HEK293 (cell line): ENCODE measurements at regions not wholly inside any gene's neighbourhood (a gene's known extent, or its start where the extent isn't known, plus 50 kb on each side); places are given as distances from the start of the nearest gene placed in this dataset.

Source experiments
- CTCF ChIA-PET: fragments of 350-600 bp; formaldehyde crosslinking; extraction: SDS; loops from one replicate; lab custom pipeline; 2021; ENCODE audit warnings: antibody characterized with exemption; lab: Yijun Ruan, JAX
- POLR2A ChIA-PET: fragments of 300-600 bp; formaldehyde crosslinking; extraction: SDS; loops from one replicate; lab custom pipeline; 2020; ENCODE audit warnings: antibody characterized with exemption, inconsistent platforms; lab: Yijun Ruan, JAX
- H3K27ac ChIP-seq: fragments of 200-500 bp; sonication (Bioruptor generic); 2 replicates; pipeline ENCODE4 v1.5.1; 2014; ENCODE audit warnings: low read depth, low read length, control low read depth, inconsistent platforms; ENCODE audit errors: extremely low read depth
- H3K36me3 ChIP-seq, 2 experiments: fragments of 200-500 bp in 1 of 2; sonication (Bioruptor generic) in 1 of 2; 1 replicate in 1 of 2; 2 replicates in 1 of 2; pipeline ENCODE4 v1.5.1; 2014 to 2017; ENCODE audit warnings: inconsistent platforms in 2 of 2, low read length in 2 of 2; ENCODE audit not compliant: control insufficient read depth in 2 of 2, insufficient read depth in 1 of 2
- H3K4me1 ChIP-seq: fragments of 200-500 bp; sonication (Bioruptor generic); 2 replicates; pipeline ENCODE4 v1.5.1; 2014; ENCODE audit warnings: mild to moderate bottlenecking, low read length, inconsistent platforms; ENCODE audit not compliant: control insufficient read depth, insufficient read depth
- H3K4me3 ChIP-seq: 2 replicates; pipeline ENCODE4 v1.5.1; 2011; ENCODE audit warnings: low read depth, mild to moderate bottlenecking, control low read depth, low read length, moderate library complexity
- H3K9me3 ChIP-seq: fragments of 200-500 bp; sonication (Bioruptor generic); 2 replicates; pipeline ENCODE4 v1.5.1; 2014; ENCODE audit warnings: low read depth, low read length, inconsistent platforms; ENCODE audit not compliant: control insufficient read depth, insufficient read depth
- KLF16 ChIP-seq: fragments of 450-650 bp; formaldehyde crosslinking; IDR thresholded peaks from 2 replicates; pipeline ENCODE4 v1.5.1; 2017; ENCODE audit warnings: missing biosample characterization, missing genetic modification characterization
- YY1 ChIP-seq: fragments of 450-650 bp; formaldehyde crosslinking; IDR thresholded peaks from 2 replicates; pipeline ENCODE4 v1.5.1; 2018; ENCODE audit warnings: missing biosample characterization, missing genetic modification characterization
- ZBTB8A ChIP-seq: fragments of 450-650 bp; formaldehyde crosslinking; IDR thresholded peaks from 2 replicates; pipeline ENCODE4 v1.5.1; 2016; ENCODE audit warnings: missing biosample characterization, missing genetic modification characterization
- ZNF138 ChIP-seq: fragments of 450-650 bp; formaldehyde crosslinking; IDR thresholded peaks from 2 replicates; pipeline ENCODE4 v1.5.1; 2016; ENCODE audit warnings: missing biosample characterization, missing genetic modification characterization, borderline replicate concordance
- ZNF211 ChIP-seq: fragments of 450-650 bp; formaldehyde crosslinking; IDR thresholded peaks from 2 replicates; pipeline ENCODE4 v1.5.1; 2016; ENCODE audit warnings: low read depth, missing biosample characterization, missing genetic modification characterization
- ZNF239 ChIP-seq: fragments of 450-650 bp; formaldehyde crosslinking; IDR thresholded peaks from 2 replicates; pipeline ENCODE4 v1.5.1; 2016; ENCODE audit warnings: missing biosample characterization, missing genetic modification characterization
- ZNF341 ChIP-seq: fragments of 450-650 bp; formaldehyde crosslinking; IDR thresholded peaks from 2 replicates; pipeline ENCODE4; 2016; ENCODE audit warnings: low read depth, missing biosample characterization, missing genetic modification characterization
- ZNF423 ChIP-seq: fragments of 450-650 bp; formaldehyde crosslinking; IDR thresholded peaks from 2 replicates; pipeline ENCODE4 v1.5.1; 2016; ENCODE audit warnings: missing biosample characterization, missing genetic modification characterization
- ZNF585B ChIP-seq: fragments of 450-650 bp; formaldehyde crosslinking; IDR thresholded peaks from 2 replicates; pipeline ENCODE4 v1.5.1; 2016; ENCODE audit warnings: missing biosample characterization, missing genetic modification characterization
- ZNF621 ChIP-seq: fragments of 450-650 bp; formaldehyde crosslinking; IDR thresholded peaks from 2 replicates; pipeline ENCODE4 v1.5.1; 2017; ENCODE audit warnings: missing biosample characterization, missing genetic modification characterization
- ZNF701 ChIP-seq: fragments of 450-650 bp; formaldehyde crosslinking; IDR thresholded peaks from 2 replicates; pipeline ENCODE4 v1.5.1; 2016; ENCODE audit warnings: missing biosample characterization, missing genetic modification characterization
- TF ChIP-seq, protein P1 (sequence below): fragments of 450-650 bp; formaldehyde crosslinking; conservative IDR thresholded peaks from 2 replicates; pipeline ENCODE4 v1.5.1; 2016; ENCODE audit warnings: low read depth, missing biosample characterization, missing genetic modification characterization
- TF ChIP-seq, protein P2 (sequence below): fragments of 450-650 bp; formaldehyde crosslinking; IDR thresholded peaks from 2 replicates; pipeline ENCODE4 v1.5.1; 2017; ENCODE audit warnings: missing biosample characterization, missing genetic modification characterization
- TF ChIP-seq, protein P3 (sequence below): fragments of 450-650 bp; formaldehyde crosslinking; IDR thresholded peaks from 2 replicates; pipeline ENCODE4 v1.5.1; 2016; ENCODE audit warnings: missing biosample characterization, missing genetic modification characterization
- TF ChIP-seq, protein P4 (sequence below): fragments of 450-650 bp; formaldehyde crosslinking; IDR thresholded peaks from 2 replicates; pipeline ENCODE4 v1.5.1; 2016; ENCODE audit warnings: missing biosample characterization, missing genetic modification characterization
- TF ChIP-seq, protein P5 (sequence below): fragments of 450-650 bp; formaldehyde crosslinking; IDR thresholded peaks from 2 replicates; pipeline ENCODE4 v1.5.1; 2016; ENCODE audit warnings: missing biosample characterization, missing genetic modification characterization
- TF ChIP-seq, protein P6 (sequence below): fragments of 450-650 bp; formaldehyde crosslinking; IDR thresholded peaks from 2 replicates; pipeline ENCODE4 v1.5.1; 2016; ENCODE audit warnings: missing biosample characterization, missing genetic modification characterization, borderline replicate concordance

DNA sequence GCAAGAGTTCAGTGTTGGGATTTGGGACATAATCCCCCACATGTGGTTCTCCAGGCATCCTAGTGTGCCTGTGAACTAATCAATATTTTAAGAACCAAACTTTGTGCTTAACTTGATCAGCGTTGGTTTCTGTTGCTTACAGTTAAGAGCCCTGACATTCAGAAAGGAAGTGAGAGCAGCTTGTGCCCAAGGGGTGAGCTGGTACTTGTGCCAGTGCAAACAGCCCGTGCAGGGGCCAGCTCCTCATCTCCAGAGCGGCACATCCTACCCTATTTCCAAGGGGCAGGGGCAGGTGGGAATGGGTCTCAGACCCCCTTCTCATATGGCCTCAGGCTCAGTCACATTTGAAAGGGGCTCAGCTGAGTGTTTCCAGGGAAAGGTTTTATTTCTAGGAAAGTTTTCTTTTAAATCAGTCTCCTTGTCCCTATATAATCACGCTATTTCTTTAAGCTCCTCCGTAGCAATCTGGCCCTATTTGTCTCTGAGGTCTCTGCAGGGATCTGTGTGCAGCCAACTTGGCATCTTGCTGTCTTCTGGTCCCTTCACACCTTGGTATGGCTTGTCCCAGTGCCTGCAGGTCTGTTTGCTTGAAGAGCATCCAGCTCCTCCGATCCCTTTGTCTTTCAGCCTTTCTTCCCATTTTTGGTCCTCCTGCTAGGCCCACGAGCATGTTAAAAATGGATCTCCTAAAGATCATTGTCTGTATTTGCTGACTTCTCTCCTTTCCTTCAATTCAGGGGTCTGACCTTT is 358.9 kb downstream of the HRH4 start:
- Histone ChIP-seq H3K27ac (no peak overlapping the region), H3K4me1 (no peaks in the 10 kb centered on the region), H3K9me3 (no peaks in the 10 kb centered on the region), H3K4me3 (no peak overlapping the region), H3K36me3 (no peaks in the 10 kb centered on the region)
- ChIA-PET CTCF (no interaction called here), POLR2A (no interaction called here)
- TF ChIP-seq, protein P1, sequence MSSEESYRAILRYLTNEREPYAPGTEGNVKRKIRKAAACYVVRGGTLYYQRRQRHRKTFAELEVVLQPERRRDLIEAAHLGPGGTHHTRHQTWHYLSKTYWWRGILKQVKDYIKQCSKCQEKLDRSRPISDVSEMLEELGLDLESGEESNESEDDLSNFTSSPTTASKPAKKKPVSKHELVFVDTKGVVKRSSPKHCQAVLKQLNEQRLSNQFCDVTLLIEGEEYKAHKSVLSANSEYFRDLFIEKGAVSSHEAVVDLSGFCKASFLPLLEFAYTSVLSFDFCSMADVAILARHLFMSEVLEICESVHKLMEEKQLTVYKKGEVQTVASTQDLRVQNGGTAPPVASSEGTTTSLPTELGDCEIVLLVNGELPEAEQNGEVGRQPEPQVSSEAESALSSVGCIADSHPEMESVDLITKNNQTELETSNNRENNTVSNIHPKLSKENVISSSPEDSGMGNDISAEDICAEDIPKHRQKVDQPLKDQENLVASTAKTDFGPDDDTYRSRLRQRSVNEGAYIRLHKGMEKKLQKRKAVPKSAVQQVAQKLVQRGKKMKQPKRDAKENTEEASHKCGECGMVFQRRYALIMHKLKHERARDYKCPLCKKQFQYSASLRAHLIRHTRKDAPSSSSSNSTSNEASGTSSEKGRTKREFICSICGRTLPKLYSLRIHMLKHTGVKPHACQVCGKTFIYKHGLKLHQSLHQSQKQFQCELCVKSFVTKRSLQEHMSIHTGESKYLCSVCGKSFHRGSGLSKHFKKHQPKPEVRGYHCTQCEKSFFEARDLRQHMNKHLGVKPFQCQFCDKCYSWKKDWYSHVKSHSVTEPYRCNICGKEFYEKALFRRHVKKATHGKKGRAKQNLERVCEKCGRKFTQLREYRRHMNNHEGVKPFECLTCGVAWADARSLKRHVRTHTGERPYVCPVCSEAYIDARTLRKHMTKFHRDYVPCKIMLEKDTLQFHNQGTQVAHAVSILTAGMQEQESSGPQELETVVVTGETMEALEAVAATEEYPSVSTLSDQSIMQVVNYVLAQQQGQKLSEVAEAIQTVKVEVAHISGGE (tag by site-specific recombination): no peak
- TF ChIP-seq, protein P2, sequence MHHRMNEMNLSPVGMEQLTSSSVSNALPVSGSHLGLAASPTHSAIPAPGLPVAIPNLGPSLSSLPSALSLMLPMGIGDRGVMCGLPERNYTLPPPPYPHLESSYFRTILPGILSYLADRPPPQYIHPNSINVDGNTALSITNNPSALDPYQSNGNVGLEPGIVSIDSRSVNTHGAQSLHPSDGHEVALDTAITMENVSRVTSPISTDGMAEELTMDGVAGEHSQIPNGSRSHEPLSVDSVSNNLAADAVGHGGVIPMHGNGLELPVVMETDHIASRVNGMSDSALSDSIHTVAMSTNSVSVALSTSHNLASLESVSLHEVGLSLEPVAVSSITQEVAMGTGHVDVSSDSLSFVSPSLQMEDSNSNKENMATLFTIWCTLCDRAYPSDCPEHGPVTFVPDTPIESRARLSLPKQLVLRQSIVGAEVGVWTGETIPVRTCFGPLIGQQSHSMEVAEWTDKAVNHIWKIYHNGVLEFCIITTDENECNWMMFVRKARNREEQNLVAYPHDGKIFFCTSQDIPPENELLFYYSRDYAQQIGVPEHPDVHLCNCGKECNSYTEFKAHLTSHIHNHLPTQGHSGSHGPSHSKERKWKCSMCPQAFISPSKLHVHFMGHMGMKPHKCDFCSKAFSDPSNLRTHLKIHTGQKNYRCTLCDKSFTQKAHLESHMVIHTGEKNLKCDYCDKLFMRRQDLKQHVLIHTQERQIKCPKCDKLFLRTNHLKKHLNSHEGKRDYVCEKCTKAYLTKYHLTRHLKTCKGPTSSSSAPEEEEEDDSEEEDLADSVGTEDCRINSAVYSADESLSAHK (tag by site-specific recombination): no peak
- TF ChIP-seq ZBTB8A (tag by site-specific recombination) (no peak), ZNF341 (tag by site-specific recombination) (no peak)
- TF ChIP-seq, protein P3, sequence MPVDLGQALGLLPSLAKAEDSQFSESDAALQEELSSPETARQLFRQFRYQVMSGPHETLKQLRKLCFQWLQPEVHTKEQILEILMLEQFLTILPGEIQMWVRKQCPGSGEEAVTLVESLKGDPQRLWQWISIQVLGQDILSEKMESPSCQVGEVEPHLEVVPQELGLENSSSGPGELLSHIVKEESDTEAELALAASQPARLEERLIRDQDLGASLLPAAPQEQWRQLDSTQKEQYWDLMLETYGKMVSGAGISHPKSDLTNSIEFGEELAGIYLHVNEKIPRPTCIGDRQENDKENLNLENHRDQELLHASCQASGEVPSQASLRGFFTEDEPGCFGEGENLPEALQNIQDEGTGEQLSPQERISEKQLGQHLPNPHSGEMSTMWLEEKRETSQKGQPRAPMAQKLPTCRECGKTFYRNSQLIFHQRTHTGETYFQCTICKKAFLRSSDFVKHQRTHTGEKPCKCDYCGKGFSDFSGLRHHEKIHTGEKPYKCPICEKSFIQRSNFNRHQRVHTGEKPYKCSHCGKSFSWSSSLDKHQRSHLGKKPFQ (tag by site-specific recombination): no peak

DNA sequence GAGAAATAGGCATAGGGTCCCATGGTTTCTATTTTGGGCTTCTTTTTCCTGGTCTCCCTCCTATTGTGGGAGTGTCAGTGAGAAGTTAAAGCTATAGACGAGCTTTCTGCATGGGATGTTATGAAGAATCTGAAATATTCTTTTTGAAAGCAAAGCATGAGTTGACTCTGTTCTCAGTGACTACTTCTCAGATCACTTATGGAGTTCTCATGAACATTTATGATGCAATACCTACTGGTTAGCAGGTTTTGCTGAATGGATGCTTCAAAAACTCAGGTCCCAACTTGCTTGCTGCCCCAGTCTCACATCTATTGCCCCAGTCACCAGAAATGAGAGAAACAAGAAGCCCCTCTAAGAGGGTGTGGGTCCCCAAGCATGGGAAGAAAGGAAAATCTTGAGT is 365.0 kb downstream of the HRH4 start:
- CTCF ChIA-PET: interaction anchor here (0.8 kb wide), 1 partner anchor 10 kb away, joined by 4 read pairs; no protein-coding TSS in a partner anchor
- no peaks in the 10 kb centered on the region for H3K9me3 ChIP-seq
- no peak overlapping the region for H3K4me3 ChIP-seq
- no peaks in the 10 kb centered on the region for H3K4me1 ChIP-seq
- no peaks in the 10 kb centered on the region for H3K36me3 ChIP-seq
- POLR2A ChIA-PET: no interaction called here
- TF ChIP-seq ZNF239 (no peak), ZNF701 (tag by site-specific recombination) (no peak), KLF16 (tag by site-specific recombination) (no peak), ZNF423 (tag by site-specific recombination) (no peak), ZNF211 (no peak), ZNF621 (tag by site-specific recombination) (no peak), ZNF138 (tag by site-specific recombination) (no peak), YY1 (tag by site-specific recombination) (no peak), ZNF585B (tag by site-specific recombination) (no peak)
- TF ChIP-seq, protein P4, sequence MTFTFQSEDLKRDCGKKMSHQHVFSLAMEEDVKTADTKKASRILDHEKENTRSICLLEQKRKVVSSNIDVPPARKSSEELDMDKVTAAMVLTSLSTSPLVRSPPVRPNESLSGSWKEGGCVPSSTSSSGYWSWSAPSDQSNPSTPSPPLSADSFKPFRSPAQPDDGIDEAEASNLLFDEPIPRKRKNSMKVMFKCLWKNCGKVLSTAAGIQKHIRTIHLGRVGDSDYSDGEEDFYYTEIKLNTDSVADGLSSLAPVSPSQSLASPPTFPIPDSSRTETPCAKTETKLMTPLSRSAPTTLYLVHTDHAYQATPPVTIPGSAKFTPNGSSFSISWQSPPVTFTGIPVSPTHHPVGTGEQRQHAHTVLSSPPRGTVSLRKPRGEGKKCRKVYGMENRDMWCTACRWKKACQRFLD (tag by site-specific recombination): no peak
- TF ChIP-seq, protein P5, sequence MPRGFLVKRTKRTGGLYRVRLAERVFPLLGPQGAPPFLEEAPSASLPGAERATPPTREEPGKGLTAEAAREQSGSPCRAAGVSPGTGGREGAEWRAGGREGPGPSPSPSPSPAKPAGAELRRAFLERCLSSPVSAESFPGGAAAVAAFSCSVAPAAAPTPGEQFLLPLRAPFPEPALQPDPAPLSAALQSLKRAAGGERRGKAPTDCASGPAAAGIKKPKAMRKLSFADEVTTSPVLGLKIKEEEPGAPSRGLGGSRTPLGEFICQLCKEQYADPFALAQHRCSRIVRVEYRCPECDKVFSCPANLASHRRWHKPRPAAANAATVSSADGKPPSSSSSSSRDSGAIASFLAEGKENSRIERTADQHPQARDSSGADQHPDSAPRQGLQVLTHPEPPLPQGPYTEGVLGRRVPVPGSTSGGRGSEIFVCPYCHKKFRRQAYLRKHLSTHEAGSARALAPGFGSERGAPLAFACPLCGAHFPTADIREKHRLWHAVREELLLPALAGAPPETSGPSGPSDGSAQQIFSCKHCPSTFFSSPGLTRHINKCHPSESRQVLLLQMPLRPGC (tag by site-specific recombination): no peak
- TF ChIP-seq, protein P6, sequence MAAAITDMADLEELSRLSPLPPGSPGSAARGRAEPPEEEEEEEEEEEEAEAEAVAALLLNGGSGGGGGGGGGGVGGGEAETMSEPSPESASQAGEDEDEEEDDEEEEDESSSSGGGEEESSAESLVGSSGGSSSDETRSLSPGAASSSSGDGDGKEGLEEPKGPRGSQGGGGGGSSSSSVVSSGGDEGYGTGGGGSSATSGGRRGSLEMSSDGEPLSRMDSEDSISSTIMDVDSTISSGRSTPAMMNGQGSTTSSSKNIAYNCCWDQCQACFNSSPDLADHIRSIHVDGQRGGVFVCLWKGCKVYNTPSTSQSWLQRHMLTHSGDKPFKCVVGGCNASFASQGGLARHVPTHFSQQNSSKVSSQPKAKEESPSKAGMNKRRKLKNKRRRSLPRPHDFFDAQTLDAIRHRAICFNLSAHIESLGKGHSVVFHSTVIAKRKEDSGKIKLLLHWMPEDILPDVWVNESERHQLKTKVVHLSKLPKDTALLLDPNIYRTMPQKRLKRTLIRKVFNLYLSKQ (tag by site-specific recombination): no peak
- H3K27ac ChIP-seq: no peak overlapping the region
